Stimulated activated CD8-positive, alpha-beta memory T cell treated with anti-CD3 and anti-CD28 coated beads, Interleukin-15, amount 100 ng/mL, for 48 hours (primary cell): ENCODE measurements at regions not wholly inside any gene's neighbourhood (a gene's known extent, or its start where the extent isn't known, plus 50 kb on each side); places are given as distances from the start of the nearest gene placed in this dataset.

Experiments used
- DNase-seq, 2 donors: peaks; one replicate each; pipeline ENCODE4 v3.0.0-alpha.2; 2020; ENCODE audit warnings: low read depth in 2 of 2

DNA sequence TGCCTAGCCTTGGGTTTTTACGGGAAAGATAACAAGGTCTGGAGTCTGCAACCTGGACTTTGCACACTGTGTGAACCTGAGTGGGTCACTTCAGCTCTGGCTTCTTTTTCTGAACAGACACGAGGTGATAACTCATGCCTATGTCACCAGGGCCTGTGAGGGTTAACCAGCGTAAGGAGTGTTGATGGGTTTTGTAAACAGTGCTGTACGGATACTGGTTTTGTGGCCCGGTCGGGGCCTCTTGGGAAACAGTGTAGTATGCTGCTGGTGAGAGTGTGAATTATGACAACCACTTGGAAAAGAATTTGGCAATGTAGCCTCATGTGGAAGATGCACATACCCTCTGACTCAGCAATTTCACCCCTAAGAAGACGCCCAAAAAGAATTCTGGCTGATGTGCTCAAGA lies 266.8 kb downstream of the MN1 start:
- no peak for DNase-seq

DNA sequence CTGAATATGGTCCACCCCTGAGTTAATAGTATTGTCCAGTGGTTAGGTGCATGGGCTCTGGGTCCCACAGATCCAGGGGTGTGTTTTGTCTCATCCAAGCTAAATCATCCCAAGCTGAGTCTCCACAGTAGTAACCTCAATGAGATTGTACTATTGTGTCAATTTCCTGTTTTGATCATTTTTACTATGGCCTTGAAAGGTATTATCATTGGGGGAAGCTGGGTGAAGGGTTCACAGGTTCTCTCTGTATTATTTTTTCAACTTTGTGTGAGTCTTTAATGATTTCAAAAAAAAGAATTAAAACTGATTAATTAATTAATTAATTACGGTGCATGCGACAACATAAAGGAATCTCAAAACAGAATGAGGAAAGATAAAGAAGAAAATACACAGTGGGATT lies 266.1 kb downstream of the MN1 start:
- no peak for DNase-seq

DNA sequence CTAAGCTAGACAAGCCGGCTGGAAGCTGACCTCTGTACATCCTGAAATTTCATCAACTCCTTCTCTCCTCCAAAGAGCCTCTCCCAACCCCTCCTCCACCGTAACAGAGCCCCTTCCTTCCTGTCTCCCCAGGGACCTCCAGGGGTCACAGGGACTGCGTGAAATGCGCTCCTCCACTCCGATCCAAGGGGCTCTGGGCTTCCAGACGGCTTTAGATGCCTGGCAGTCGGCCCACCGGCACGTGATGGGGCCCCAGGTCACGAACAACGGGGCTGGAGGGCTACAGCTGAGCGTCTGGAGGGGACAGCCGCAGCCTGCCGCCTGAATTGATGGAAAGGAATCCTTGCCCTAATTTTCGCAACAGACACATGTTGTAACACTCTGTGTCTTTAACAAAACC lies 264.1 kb downstream of the MN1 start:
- DNase-seq, result no peak

DNA sequence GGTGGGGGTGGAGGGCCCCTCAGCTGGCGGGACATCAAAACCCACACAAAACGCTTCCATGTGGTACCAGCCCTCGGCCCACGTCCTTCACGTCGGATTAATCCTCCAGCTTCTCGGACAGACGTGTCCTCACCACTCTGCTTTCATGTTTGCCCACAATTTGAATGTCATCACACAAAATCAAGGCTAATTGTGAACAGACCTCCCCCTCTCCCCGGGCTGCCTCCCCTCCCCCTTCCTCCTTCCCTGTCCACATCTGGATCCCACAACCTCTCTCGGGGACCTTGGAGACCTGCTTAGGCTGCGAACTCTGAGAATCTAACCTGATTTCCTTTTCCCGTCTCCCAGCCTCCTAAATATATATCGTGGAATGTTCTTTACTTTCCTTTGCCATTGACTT lies 262.9 kb downstream of the MN1 start:
- no peak for DNase-seq

DNA sequence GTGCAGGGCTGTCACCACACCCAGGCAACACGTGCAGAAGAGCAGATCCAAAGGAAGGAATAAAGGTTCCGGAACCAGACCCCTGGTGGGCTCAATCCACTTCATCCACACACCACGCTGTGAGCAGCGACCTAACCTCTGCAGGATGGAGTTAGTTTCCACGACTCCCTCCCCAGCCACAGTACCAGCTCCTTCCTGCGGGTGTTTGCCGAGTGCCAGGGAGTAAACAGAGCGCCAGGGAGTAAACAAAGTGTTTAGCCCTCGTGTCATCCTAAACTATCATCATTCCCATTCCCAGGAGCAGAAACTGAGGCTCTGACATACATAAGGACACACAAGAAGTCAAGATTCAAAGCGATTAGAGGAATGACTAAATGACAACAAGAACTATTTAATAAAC lies 261.3 kb downstream of the MN1 start:
- DNase-seq, result no peak

DNA sequence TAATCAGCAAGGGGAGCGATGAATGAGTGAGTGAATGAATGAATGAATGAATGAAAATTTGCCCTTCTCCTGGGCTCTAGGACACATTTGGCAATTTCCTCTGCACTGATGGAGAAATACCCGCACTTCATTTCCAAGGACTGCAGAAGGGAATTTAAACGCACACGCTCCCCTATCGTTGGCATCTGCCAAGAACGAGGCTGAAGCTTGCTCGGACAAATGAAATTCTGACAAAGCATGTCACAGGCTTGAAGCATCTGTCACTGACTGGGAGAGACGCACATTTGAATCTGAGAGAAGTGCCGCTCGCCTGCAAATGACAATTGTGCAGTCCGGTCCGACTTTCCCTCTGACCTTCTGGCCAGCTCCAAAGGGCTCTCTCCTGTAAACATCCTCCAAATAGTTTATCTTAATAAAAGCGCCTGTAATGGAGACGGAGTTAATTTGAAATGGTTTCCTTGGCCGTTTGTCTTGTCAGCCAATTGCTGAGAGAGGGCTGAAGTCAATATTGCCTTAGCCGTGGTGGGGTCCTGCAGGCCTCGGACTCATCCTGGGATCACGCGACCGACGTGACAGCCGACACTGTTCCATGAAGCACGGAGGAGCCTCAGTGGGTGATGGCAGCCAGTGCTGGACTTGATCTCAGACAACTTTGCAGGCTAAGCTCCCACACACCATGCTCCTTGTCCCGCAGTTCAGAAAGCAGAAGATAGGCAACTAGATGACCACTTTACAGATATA lies 260.7 kb downstream of the MN1 start:
- DNase-seq, result no peak

DNA sequence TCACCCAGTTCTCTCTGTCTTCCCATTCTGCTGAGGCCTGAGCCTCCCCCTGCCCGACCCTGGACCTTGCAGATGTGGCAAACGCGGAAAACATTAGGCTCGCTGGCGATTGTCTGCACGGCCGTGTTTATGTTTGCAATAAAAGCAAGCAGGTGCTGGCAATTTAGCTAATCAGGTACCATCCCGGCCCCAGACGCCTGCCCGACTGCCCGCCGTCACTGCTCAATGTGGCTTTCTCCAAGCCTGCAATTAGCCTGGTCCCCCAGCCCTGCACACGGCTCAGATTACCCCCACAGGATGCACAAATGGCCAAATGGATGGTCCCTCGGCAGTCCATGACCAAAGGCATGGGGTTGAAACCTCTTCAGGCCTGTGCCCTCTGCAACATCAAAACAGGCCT lies 259.7 kb downstream of the MN1 start:
- DNase-seq, result no peak

DNA sequence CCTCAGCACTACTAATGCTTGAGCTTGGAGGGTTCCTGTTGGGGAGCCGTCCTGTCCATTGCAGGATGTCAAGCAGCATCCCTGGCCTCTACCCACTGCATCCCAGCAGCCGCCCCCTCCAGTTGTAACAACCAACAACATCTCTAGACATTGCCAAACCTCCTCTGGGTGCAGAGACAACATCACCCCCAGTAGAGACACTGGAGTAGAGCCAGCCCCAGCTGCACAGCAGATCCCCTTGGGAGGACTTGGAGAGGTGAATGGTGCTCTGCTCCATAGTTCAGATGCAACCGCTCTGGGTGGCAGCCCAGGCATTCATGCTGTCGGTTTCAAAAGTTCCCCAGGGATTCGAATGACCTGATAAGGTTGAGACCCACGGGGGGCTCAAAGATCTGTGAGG lies 259.0 kb downstream of the MN1 start:
- no peak for DNase-seq

DNA sequence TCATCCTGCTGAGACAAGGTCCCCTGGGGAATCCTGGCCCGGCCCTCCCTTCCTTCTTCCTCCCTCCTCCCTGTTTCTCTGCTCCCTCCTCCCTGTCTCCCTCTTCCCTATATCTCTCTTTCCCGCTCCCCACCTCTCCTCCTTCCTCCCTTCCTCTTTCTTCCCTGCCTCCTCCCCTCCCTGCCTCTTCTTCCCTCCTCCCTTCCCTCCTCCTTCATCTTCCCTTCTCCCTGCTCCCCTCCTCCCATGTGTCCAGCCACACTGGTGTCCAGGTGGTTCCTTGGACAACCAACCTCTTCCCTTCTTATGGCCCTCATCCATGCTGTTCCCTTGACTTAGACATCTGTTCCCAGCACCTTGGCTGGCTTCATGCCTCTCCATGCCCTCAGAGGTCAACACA lies 258.1 kb downstream of the MN1 start:
- no peak for DNase-seq

DNA sequence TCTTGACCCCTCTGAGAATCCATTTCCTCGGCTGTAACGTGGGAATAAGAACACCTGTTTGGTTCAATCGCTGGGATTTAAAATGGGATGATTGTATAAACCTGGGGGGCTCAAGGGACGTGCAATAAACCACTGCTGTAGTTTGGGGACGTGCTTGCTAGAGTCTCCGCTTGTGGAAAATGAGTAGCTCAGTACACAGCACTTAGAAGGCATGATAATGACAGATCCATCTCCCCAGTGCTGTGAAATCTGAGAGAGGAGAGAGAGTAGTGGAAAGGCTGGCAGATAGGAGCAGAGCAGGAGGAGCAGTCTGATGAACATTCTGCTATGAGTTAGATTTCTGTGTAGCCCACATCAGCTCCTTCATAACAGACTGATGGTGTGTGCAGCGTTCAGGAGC lies 256.5 kb downstream of the MN1 start:
- DNase-seq, result no peak

DNA sequence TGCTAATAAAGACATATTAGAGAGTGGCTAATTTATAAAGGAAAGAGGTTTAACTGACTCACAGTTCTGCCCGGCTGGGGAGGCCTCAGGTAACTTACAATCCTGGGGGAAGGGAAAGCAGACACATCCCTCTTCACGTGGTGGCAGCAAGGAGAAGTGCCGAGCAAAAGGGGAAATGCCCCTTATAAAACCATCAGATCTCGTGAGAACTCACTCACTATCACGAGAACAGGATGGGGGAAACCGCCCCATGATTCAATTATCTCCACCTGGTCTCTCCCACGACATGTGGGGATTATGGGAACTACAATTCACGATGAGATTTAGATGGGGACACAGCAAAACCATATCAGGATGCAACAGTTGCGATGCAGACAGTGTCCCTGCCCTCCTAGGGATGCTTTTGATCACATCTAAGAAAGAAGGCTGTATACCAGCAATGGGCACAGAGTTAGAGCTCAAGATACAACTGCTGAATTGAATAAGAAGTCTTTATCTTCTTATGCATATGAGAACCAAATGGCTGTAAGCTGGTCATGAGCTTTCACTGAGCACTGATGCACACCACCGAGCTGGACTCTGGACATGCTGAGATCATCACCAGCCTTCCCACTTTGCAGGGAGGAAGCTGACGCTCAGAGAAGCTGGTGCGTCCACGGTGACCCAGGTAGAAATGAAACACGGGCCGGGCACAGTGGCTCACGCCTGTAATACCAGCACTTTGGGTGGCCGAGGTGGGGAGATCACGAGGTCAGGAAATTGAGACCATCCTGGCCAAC lies 255.2 kb downstream of the MN1 start:
- DNase-seq, result no peak

DNA sequence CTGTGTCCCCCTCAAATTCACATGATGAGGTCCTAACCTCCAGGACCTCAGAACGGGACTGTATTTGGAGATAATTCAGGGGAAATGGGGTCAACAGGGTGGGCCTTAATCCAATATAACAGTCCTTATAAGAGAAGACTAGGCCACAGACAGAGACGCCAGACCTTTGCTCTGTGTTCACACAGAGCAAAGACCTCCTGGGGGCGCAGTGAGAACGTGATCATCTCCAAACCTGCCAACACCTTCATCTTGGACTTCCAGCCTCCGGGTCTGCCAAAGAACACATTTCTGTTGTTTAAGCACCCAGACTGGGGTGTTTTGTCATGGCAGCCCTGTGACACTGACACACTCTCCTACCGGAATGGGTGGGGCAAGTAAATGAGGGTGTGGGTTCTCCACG lies 250.2 kb downstream of the MN1 start:
- DNase-seq, result no peak

DNA sequence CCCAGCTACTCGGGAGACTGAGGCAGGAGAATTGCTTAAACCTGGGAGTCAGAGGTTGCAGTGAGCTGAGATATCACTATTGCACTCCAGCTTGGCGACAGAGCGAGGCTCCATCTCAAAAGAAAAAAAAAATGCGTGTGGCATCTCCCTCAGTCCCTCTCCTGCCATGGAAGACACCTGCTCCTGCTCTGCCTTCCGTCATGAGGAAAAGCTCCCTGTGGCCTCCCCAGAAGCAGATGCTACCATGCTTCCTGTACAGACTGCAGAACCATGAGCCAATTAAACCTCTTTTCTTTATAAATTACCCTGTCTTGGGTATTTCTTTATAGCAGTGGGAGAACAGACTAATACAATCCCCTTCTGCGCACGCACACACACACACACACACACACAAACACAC lies 249.4 kb downstream of the MN1 start:
- no peak for DNase-seq

DNA sequence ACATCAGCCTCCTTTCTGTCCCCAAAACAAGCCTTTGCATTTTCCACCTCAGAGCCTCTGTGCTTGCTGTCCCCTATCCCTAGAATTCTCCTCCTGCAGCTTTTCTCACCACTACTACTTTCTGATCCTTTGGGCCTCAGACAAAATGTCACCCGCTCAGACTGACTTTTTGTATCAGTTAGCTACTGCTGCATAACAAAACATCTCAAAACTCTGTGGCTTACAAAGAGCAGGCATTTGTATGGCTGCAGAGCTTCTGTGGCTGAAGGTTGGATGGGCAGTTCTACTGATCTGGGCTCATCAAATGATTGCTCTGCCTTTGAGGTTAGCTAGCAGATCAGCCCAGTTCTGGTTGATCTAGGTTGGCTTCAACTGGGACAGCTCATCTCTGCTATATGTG lies 248.7 kb downstream of the MN1 start:
- no peak for DNase-seq

DNA sequence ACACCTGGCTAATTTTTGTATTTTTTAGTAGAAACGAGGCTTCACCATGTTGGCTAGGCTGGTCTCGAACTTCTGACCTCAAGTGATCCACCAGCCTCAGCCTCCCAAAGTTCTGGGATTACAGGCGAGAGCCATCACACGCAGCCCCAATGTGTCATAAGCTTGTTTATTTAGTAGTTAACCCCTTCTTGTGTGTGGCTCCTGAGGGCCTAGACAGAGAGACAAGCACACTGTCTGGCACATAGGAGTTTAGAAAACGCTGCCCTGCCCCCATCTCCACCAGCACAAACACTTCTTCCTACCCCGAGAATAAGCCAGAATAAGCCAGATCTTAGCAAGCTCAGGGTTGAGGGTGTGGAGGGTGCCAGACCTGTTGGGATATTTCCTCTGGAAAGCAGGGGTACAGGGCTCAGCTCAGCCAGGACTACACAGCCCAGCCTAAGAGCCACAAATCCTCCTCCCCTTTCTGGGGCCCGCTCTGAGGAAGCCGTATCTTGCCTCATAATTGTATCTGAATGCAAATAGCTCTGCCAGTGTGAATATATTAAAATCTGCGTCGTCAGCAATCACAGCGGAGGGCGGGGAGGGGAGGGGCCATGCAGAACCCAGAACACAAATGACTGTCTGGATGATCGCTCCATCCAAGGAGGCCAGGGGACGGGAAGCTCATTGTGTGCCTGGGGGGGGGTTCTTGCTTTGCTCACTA lies 247.3 kb downstream of the MN1 start:
- no peak for DNase-seq

DNA sequence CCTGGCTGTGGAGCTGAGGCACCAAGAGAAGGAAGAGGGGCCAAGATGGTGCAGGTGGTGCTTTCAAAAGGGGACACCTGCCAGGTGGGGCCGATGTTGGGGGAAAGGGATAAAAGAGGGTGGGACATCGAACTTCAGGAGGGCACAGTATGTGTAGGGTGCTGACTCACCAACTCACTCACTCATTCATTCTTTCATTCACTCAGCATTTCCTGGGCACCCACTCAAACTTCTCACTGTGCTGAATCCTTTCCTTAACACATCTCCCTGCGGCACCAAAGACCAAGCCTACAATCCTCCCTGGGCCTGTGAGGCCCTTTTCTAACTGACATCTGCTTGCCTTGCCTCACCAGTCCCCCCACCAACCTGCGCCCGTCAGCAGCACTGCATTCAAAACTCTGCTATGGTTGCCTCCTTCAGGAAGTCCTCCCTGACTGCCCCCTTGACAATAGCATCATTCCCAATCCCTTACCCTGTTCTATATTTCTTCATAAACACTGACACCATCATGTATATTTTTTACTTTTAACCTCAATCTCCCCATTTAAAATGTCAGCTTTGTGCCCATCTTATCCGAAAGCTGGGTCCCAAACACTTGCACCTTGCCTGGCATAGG lies 246.6 kb downstream of the MN1 start:
- no peak for DNase-seq

DNA sequence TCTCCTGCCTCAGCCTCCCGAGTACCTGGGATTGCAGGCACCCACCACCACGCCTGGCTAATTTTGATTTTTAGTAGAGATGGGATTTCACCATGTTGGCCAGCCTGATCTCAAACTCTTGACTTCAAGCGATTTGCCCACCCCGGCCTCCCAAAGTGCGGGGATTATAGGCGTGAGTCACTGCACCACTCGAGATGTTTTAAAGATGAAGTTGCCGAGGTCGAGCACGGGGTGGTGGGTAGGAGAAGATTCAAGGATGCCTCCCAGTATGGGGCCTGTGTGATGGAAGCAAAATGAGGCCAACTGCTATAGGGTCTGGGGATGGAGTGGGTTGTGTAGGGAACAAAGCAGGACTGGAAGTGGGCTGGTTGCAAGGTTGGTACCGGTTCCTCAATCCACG lies 245.2 kb downstream of the MN1 start:
- DNase-seq, result no peak

DNA sequence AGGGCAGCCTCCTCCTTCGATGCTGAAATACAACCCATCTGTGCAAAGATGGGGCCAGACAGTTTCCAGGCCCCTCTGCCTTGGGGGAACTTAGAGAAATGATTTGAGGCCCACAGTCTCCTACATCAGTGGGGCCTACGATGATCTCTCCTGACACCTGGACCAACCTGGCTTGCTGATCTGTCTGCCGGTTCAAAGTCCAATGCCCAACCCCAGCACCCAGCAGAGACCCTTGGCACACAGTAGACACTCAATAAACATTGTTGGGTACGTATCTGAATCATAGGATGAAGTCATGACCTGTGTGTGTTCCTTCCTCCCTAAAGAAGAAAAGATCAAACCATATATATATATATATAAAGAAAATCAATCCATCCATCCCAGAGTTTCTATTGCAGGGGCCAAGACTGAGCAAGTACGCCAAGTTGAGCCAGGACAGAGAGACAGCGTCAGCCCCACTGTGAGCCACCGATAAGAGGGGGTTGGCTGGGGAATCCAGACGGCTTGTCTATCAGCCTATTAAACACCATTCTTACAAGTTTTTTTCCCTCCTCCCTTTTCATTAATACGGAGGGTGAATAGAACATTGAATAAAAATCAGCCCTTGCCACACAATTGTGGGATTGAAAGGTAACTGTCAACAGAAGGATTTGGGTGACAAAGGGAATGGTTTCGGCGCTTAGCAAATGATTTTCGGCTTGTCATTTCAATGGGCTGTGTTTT lies 244.1 kb downstream of the MN1 start:
- DNase-seq, result no peak

DNA sequence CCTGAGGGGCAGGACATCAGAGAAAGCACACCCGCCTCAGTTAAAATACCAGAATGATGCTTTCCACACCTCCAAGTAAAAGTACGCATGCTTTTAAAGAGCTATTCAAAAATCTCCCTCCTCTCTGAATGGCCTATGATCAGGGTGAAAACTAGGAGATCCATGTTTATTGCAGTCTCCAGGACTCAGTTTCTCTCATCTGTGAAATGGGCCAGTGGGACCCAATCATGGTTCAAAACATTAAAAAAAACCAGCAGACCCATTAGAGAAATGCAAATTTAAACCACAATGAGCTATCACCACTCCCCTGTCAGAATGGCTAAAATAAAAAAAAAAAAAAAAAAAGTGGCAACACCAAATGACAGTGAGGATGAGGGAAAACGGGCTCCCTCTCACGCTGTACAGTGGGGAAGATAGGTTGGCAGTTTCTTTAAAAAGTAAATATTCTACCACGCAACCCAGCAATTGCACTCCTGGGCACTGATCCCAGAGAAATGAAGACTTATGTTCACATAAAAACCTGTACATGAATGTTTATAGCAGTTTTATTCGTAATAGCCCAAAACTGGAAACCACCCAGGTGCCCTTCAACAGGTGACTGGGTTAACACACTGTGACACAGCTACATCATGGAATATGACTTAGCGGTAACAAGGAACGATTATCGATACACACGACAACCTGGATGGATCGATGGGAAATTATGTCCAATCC lies 242.7 kb downstream of the MN1 start:
- no peak for DNase-seq

DNA sequence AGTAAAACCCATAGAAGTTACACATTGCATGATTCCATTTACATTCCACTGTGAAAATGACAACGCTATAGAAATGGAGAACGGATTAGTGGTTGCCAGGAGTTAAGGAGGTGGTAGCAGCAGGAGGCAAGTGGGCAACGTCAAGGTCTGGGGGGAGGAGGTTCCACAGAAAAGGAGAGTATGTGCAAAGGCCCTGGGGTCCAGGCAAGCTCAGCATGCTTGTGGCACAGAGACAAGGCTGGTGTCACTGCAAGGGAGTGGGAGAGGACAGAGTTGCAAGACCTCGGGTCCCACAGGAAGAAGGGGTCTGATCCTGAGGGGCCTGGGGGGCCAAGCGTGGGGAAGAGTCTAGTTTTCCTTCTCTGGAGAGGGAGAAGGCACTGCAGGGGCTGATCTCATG lies 240.8 kb downstream of the MN1 start:
- DNase-seq, result no peak

DNA sequence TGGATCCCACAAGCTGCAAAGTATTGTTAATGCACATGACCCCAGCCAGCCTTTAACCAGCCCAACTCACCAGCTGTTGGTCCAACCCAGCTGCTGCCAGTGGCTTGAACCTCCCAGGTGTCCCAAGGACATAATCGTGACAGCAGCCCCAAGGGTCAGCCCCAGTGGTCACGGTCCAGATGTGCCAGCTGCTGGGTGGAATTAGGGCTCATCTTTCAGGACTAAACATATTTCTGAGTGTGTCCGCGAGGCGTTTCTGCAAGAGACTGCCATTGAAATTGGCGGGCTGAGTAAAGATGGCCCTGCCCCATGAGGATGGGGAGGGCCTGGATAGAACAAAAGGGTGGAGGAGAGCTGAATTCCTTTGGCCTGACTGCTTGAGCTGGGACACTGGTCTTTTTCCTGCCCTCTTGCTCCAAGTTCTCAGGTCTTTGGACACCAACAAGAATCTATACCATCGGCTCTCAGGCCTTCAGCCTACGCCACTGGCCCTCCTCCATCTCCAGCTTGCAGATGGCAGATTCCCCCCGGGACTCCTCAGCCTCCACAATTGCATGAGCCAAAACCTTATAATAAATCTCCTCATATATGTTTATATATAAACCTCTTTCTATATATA lies 240.2 kb downstream of the MN1 start:
- DNase-seq, result no peak
